ENCODE measurements at regions not wholly inside any gene's neighbourhood (a gene's known extent, or its start where the extent isn't known, plus 50 kb on each side); places are given as distances from the start of the nearest gene placed in this dataset.

DNA sequence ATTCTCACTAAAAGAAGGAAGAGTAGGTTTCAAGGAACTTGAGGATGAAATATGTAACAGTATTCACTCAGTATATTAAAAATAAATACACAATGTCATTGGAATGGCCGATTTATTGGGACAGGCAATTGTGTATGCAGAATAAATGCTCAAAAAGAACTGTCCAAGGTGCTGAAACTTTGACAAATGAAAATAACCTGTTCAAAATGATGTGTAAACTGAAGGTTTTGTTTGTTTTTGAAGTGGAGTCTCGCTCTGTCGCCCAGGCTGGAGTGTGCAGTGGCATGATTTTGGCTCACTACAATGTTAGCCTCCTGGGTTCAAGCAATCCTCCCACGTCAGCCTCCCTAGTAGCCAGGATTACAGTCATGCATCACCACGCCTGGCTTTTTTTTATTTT lies 318.7 kb upstream of the RBFOX1 start:
- no peak for DNase-seq (ENCODE audit: low spot score)

DNA sequence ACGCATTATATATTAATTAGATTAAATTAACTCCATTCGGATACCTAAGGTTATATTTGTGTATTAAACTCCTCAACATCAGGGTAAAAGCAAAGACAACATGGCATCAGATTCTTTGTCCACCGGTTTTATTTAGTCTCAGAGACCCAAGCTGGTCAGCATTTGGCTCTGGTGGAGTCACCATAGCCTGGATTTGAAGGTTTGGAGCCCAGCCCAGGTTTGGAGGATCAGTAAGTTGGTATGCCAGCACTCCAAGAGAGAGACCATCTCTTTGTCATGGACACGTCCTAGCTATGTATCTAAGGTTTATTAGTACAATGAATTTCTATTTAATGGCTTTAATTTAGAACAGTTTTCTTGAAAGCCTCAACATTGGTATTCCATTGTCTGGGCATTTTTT lies 328.4 kb upstream of the RBFOX1 start:
- no peak for DNase-seq (ENCODE audit: low spot score)

DNA sequence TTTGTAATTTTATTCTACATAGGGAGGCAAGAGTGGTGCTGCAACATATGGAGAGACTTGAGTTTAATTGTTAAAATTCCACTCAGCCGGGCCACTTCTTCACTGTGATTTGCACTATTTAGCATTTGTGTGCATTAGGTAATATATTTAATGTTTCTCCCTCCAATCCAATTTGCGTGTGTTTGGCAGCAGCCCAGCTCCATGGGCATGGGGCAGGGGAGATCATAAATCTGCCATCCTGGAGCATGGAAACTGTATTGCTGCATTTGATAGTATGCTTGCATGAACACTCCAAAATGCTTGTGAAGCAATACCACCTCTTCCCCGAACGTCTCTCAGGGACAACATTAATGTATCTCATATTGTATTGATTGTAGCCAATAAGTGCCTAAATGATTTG lies 339.1 kb upstream of the RBFOX1 start:
- no peak for DNase-seq (ENCODE audit: low spot score)

DNA sequence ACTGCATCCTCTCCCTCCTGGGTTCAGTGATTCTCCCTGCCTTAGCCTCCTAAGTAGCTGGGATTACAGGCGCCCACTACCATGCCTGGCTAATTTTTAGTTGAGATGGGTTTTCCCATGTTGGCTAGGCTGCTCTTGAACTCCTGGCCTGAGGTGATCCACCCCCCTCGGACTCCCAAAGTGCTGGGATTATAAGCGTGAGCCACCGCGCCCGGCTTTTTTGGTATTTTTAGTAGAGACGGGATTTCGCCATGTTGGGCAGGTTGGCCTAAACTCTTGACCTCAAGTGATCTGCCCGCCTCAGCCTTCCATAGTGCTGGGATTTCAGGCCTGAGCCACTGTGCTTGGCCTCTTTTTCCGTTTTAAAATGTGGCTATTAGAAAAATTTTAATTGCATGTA lies 343.8 kb upstream of the RBFOX1 start:
- no peak for DNase-seq (ENCODE audit: low spot score)

DNA sequence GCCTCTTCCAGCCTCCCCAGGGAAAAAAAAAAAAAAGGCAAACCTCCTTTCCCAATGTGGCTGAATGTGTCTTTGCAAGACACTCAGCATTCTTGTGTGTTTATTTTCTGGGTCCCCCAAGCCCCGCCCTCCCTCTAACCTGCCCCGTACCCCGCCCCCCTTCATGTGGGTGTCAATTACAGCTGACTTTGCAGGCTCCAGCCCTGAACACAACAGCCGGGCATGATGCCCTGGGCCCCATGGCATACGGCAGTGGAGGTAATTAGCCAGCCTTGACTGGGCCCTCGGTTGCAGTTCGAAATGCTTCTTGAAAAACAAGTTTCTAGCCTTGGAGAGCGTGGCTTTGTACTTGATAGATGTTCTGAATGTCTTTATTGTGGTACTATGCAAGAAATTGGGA lies 354.7 kb upstream of the RBFOX1 start:
- DNase-seq (ENCODE audit: low spot score): no peak

DNA sequence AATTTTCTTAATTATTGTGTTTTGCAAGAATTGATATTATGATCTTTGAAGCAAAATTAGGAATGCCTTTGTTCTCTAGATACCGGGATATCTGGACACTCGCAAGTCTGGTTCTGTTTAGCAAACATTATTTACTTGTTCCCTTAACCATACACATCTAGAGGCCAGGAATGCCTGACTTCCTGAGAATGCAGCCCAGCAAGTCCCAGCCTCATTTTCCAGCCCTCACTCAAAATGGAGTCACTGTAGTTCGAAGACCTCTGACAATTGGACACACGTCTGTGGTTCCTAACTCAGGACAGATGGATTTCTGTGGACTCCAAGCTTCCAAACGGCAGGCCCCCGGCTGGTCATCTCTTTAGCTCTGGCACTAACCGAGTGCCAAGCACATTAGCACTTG lies 355.4 kb upstream of the RBFOX1 start:
- DNase-seq (ENCODE audit: low spot score): no peak

DNA sequence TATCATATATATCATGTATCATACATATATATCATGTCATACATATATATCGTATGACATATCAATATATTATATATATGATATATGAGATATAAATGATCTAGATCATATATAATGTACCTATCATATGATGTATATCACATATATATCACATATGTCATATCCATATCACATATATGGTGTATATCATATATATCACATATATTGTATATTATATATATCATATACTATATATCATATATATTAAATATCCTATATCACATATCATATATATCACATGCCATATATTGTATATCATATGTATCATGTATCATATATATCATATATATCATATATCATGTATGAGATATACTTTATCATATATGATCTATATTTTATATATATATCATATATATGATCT lies 355.9 kb upstream of the RBFOX1 start:
- no peak for DNase-seq (ENCODE audit: low spot score)

DNA sequence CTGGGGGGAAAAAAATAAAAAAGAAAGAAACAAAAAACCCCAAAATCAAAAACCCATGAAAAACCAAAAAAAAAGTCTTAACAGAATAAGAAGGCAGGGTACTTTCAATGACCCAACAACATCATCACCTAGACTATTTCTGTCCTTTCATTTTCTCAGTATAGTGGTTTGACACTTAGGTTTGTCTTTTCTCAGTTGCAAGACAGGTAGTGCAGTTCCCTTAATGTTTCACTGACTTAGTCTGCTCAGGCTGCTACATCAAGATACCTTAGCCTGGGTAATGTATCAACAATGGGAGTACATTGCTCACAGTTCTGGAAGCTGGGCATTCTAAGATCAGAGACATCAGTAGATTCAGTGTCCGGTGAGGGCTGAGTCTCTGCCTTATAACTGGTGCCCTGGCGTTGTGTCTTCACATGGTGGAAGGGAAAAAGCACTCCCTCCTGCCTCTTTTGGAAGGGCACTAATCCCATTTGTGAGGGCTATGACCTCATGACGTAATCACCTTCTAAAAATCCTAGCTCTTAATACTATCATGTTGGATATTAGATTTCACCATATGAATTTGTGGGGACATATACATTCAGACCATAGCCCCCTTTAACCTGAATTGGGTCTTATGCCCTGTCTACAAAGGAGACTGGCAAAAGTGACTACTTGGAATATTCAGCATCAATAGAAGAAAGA lies 362.3 kb upstream of the RBFOX1 start:
- DNase-seq (ENCODE audit: low spot score): no peak

DNA sequence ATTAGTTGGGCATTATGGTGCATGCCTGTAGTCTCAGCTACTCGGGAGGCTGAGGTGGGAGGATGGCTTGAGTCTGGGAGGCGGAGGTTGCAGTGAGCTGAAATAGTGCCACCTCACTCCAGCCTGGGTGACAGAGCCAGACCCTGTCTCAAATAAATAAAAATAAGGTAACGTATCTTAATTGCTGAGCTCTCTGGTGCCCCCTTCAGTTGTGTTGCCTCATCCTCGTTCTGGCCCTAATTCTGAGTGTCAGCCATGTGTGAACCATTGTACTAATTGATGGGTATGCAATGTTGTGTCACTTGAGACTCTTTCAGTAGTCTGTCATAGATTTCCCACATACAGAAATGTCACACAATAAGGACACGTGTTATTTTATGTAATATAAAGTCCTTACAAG lies 363.1 kb upstream of the RBFOX1 start:
- DNase-seq (ENCODE audit: low spot score): no peak

DNA sequence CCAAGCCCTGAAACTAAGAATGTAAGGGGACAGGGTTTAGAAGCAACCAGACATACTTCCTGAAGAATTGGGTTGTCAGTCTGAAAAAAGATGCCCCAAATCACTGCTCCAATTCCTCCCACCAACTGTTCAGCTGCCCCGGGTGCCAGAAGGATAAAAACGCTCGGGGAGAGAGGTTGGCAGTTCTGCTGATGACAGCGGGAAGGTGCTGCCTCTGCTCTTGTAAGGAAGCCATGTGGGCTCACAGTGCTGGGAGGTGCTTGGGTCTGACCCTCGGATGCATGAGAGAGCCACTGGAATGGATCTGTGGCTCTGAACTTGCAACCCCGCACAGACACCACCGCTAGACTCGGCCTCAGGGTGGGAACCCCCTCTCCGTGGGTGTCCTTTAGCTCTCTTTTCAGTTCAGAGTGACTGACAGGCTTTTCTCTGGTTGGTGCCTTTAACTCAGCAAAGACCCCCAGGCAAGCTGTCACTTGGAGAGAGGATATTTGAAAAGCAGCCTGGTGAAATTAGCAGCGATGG lies 364.8 kb upstream of the RBFOX1 start:
- DNase-seq (ENCODE audit: low spot score): no peak

DNA sequence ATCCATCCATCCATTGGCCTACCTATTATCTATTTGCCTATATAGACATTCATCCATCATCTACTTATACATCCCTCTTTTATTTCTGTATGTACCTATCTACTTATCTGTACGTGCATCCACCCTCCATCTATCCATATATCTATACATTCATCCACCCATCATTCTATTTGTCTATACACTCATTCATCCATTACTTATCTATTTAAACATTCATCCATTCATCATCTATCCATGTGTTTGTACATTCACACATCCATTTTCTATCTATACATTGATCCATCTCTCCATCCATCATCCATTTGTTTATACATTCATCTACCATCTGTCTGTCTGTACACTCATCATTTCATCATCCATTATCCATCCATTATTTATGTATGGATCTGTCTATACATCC lies 365.7 kb upstream of the RBFOX1 start:
- DNase-seq (ENCODE audit: low spot score): no peak

DNA sequence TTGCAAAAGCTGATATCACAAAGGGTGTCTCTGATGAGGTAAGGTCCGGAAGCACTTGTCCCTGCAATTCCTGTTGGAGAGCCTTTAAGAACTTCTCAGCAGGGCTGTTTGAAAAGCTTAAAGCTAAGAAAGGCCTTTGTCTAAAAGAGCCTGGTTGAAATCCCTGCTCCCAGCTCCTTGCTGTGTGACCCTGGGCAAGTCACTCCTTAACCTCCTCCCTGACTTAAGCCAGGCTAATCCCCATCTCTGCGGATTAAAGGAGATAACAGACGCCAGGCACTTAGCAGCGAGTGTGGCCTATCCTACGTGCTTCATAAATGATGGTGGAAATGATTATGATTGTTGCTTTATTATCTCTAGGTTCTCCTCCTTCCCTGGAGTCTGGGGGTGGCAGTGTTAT lies 368.0 kb upstream of the RBFOX1 start:
- no peak for DNase-seq (ENCODE audit: low spot score)

DNA sequence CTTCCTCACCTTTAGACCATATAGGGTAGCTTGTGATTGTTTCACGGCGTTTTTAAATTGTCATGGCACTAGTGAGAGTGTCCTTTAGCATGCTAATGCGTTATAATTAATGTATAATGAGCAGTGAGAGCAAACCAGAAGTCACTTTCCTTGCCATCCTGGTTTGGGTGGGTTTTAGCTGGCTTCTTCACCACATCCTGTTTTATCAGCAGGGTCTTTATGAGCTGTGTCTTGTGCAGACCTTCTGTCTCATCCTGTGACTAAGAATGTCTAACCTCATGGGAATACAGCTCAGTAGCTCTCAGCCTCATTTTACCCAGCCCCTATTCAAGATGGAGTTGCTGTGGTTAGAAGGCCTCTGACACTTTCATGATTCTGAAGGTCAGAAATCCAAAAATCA lies 370.9 kb upstream of the RBFOX1 start:
- no peak for DNase-seq (ENCODE audit: low spot score)

DNA sequence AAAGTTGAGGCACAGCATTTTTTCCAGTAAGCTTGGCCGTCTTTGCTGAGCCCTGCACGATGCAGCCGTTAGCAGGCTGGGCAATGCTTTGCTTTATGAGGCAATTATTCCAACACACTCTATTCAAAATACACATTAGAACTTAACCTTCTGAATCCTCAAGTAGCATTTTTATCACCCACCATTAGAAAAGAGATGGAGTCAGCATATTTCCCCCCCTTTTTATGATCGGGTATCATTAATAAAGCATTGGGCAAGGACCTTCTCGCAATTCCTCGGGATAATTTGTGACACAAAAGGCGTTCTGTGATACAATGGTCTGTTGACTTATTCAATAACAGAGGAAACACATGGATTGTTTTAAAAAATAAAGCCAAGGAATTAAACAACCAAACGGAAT lies 374.5 kb upstream of the RBFOX1 start:
- no peak for DNase-seq (ENCODE audit: low spot score)

DNA sequence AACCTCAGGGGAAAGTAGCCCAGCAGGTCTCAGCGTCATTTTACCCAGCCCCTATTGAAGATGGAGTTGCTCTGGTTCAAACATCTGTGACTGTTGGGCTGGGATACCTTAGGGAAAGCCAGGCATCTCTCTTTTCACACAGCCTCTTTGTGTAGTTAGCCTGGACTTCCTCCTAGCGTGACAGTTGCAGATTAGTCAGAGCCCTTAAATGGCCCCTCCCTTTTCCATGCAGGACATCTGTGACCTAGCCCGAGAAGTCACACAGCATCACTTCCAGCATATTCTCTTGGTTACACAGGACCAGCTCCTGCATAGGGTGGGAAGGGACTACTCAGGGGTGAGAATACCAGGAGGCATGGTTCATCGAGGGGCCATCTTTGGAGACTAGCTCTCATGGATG lies 375.0 kb upstream of the RBFOX1 start:
- no peak for DNase-seq (ENCODE audit: low spot score)

DNA sequence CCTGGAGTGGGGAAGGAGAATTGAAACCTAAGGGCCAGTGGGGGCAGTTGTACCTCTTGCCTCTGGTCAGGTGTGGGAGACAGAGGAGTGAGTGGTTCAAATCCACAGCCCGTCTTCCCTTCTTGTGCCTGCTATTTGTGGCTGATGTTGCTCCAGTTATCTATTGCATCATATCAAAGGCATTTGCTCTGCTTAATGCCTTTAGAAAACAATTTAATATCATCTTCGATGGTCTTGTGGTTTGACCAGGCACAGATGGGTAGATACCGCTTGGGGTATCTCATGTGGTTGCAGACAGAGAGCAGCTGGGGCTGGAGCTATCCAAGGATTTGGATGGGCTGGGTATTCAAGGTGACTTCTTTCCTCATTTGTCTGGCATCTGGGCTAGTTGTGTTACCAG lies 376.1 kb upstream of the RBFOX1 start:
- no peak for DNase-seq (ENCODE audit: low spot score)

DNA sequence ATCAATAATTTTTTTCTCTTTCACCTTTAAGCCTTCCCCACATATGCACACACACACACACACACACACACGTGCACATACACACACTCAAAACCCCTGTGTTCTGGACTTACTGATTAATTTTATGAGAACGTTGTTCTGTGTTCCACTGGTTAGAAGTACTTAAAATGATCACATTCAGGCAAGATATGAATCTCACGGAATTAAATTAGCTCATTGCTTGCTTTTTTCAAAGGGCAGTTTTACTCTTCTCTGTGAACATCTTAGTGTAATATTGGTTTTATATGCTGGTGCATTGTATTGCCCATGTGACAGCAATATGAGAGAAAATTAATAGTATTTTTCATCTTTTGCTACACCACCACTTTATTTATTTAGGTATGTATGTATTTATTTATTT lies 377.3 kb upstream of the RBFOX1 start:
- no peak for DNase-seq (ENCODE audit: low spot score)

DNA sequence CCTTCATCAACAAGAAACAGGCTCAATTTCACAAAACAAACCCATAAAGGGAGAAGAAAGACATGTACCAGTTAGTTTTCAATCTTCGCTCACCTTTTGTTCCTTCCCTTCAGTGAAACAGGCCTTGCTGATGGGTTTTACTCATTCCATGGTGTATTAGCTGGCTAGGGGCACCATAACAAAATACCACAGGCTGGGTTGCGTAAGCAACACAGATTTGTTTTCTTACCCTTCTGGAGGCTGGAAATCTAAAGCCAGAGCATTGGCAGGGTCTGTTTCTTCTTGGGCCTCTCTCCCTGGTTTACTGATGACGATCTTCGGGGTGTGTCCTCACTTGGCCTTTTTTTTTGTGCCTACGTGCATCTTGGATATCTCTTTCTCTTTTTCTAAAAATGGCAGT lies 383.4 kb upstream of the RBFOX1 start:
- DNase-seq (ENCODE audit: low spot score): no peak

DNA sequence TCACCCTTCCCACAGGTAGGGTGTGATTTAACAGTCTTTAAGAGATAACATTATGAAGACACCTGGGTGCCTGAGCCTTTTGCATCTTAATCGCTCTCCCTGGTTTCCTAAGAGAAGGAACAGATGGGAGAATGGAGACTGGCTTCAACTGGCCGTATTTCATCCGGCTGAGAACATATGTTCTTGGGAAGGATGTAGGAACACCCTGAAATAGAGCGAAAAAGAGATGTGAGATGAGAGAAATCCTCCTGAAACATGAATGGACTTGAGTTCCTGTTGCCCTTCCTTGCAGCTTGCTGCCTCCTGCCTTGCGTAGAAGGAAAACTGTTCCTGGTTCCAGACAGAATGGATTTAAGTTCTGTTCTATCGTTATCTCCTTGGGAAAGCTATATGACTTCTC lies 385.4 kb upstream of the RBFOX1 start:
- no peak for DNase-seq (ENCODE audit: low spot score)

DNA sequence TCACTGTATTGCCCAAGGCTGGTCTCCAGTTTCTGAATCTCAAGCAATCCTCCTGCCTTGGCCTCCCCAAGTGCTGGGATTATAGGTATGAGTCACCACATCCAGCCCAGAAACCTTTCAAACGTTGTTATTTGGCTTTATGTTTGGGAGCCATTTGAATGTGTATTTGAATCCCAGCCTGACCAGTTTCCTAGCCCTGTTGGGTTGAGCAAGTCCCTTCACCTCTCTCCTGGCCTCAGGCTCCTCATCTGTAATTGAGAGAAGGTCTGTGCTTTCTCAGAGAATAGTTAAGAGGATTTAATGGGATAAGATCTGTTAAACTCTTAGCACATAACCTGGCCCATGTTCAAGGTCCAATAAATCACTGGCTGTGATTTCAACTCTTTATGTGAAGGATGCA lies 385.8 kb upstream of the RBFOX1 start:
- no peak for DNase-seq (ENCODE audit: low spot score)

DNA sequence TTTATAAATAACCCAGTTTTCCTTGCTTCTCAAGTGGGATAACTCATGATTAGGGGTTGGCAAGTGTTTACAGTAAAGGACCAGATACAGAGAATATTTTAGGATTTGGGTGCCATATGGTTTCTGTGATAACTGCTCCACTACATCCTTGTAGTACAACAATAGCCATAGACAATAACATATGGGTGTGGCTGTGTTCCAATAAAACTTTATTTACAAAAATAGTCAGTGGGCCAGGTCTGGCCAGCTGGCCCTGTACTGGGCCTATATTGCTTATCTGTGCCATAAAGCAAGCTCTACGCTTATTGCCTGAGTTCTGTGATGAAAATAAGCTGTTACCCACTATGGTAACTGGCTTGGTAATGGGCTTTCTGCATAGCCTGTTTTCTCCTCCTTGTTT lies 386.5 kb upstream of the RBFOX1 start:
- DNase-seq (ENCODE audit: low spot score): no peak

DNA sequence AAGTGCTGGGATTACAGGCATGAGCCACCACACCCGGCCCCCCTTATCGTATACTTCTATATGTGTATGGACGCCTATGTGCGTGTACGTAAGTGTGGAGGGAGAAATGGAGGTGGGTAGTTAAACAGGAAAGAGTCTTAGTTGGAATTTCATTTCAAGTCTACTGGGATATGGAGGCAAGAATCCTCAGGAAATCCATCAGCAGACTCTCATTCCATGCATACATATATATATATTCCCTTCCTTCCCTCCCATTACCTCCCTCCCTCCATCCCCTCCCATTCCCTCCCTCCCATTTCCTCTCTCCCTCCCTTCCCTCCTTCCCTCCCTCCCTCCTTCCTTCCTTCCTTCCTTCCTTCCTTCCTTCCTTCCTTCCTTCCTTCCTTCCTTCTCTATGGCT lies 391.7 kb upstream of the RBFOX1 start:
- no peak for DNase-seq (ENCODE audit: low spot score)

DNA sequence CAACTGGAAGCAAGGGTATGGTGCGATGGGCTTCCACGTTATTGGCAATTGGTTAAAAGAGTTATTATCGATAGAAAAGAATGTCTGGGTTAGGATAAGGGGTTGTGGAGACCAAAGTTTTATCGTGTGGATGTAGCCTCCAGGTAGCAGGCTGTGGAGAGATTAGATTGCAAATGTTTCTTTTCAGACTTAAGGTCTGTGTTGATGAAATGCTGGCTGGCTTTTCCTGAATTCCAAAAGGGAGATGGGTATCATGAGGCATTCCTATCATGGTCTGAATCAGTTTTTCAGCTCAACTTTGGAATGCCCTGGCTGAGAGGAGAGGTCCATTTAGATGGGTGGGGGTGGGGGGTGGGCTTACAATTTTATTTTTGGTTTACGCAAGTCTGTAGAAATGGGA lies 395.0 kb upstream of the RBFOX1 start:
- DNase-seq (ENCODE audit: low spot score): no peak

DNA sequence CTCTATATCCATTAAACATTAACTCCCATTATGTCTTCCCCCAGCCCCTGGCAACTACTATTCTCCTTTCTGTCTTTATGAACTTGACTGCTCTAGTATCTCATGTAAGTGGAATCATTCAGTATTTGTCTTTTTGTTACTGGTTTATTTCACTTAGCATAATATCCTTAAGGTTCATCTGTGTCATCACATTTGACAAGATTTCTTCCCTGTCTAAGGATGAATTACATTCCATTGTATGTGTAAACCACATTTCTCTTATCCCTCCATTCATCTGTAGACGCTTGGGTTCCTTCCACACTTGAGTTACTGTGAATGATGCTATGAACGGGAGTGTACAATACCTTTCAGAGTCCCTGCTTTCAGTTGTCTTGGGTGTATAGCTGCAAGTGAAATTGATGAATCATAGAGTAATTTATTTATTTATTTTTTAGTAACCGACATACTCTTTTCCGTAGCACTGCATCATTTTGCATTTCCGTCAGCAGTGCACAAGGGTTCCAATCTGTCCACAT lies 399.7 kb upstream of the RBFOX1 start:
- DNase-seq (ENCODE audit: low spot score): no peak

Measured in CD4-positive, alpha-beta T cell treated with Interleukin-6 at 100 ng/mL for 8 hours (primary cell).